Hematopoietic multipotent progenitor cell treated with erythropoietin and hydrocortisone succinate and interleukin-3 and kit ligand, for 4 days (in vitro differentiated cells): ENCODE measurements at regions not wholly inside any gene's neighbourhood (a gene's known extent, or its start where the extent isn't known, plus 50 kb on each side); places are given as distances from the start of the nearest gene placed in this dataset.

Experiments used
- DNase-seq: peaks from one replicate; pipeline ENCODE4 v3.0.0-alpha.2; 2015

- no peak for DNase-seq
Observed at GRCh38 chr14:44131861-44132260, 375.2 kb downstream of the FSCB start.

GRCh38 chr14:44113769-44114730 lies 393.0 kb downstream of the FSCB start:
- DNase-seq = no peak

- no peak for DNase-seq
Observed at GRCh38 chr14:44112774-44113460, 394.2 kb downstream of the FSCB start.

- DNase-seq = no peak
Observed at GRCh38 chr14:44109036-44109435, 398.0 kb downstream of the FSCB start.

- no peak for DNase-seq
Observed at GRCh38 chr14:44108601-44109000, 398.5 kb downstream of the FSCB start.

- DNase-seq = no peak
Observed at GRCh38 chr14:44107156-44107555, 399.9 kb downstream of the FSCB start.

- DNase-seq = no peak
Observed at GRCh38 chr14:44099743-44100488, 407.2 kb downstream of the FSCB start.

- DNase-seq = no peak
Observed at GRCh38 chr14:44081146-44081545, 425.9 kb downstream of the FSCB start.

- DNase-seq = no peak
Observed at GRCh38 chr14:44070046-44070445, 437.0 kb downstream of the FSCB start.

- DNase-seq = no peak
Observed at GRCh38 chr14:44053422-44053821, 453.7 kb downstream of the FSCB start.

GRCh38 chr14:44041700-44042099 lies 465.4 kb downstream of the FSCB start:
- no peak for DNase-seq

- DNase-seq = no peak
Observed at GRCh38 chr14:44040561-44040960, 466.5 kb downstream of the FSCB start.

- DNase-seq = no peak
Observed at GRCh38 chr14:44036248-44036647, 470.8 kb downstream of the FSCB start.

GRCh38 chr14:44035707-44036106 lies 471.4 kb downstream of the FSCB start:
- no peak for DNase-seq

- DNase-seq = no peak
Observed at GRCh38 chr14:44030831-44031383, 476.2 kb downstream of the FSCB start.

GRCh38 chr14:44029933-44030332 lies 477.1 kb downstream of the FSCB start:
- no peak for DNase-seq

GRCh38 chr14:44027397-44027796 lies 479.7 kb downstream of the FSCB start:
- DNase-seq = no peak

- no peak for DNase-seq
Observed at GRCh38 chr14:44010595-44010994, 496.5 kb downstream of the FSCB start.

- DNase-seq = no peak
Observed at GRCh38 chr14:44010071-44010470, 497.0 kb downstream of the FSCB start.

- no peak for DNase-seq
Observed at GRCh38 chr14:44009642-44010041, 497.4 kb downstream of the FSCB start.

GRCh38 chr14:43988989-43989388 lies 518.1 kb downstream of the FSCB start:
- DNase-seq = no peak

GRCh38 chr14:43983721-43984120 lies 523.4 kb downstream of the FSCB start:
- DNase-seq = no peak

GRCh38 chr14:43981135-43981768 lies 525.8 kb downstream of the FSCB start:
- DNase-seq = no peak
